ENCODE measurements at regions not wholly inside any gene's neighbourhood (a gene's known extent, or its start where the extent isn't known, plus 50 kb on each side); places are given as distances from the start of the nearest gene placed in this dataset.
"Not testable (repeated sequence)": the region's sequence is repeated elsewhere in the genome, so short reads cannot be mapped to it uniquely, and the experiment has no call there.

DNA sequence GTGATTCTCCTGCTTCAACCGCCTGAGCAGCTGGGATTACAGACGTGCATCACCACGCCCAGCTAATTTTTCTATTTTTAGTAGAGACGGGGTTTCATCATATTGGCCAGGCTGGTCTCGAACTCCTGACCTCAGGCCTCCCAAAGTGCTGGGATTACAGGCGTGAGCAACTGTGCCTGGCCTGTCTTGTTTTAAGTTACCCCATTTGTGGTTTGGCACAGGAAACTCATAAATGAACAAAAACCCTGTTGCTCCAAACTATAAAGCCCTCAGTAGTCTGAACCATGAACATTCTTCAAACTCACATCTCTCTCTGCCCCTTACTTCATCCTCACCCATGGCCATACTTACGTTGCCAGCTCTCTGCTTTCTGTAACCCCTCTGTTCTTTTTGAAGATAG, 61.7 kb downstream of the RHOU start:
- DNase-seq (ENCODE audit: low spot score) = not testable (repeated sequence)

DNA sequence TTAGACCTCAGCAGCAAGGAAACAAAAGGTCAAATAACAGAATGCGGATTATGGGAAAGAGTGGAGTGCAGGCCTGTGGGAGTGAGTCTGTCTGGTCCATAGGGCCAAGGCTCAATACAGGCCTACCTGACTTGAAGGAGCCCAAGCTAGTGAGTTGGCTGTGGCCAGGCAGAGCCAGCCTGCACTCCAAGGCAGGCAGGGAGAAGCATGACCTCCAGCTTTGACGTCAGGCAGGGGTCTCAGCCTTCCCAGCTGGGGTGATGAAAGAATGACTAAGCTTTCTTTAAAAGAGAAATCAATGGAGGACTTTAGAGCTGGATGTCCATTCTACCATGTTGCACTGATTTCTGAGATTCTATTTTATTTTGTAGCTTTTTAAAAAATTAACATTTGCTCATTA, 62.8 kb downstream of the RHOU start:
- no peak for DNase-seq (ENCODE audit: low spot score)

DNA sequence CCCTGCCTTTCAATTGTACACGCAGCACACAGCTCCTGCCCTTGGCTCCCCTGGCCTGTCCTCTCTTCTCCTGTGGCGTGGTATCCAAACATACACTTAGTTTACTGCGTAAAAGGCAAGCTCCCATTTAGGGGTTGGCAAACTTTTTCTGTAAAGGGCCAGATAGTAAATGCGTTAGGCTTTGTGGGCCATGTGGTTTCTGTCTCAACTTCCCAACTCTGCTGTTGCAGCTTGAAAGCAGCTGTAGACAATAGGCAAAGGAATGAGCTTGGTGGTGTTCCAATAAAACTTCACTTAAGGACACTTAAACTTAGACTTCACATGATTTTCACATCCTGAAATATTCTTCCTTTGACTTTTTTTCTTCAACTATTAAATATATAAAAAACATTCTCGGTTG, 63.3 kb downstream of the RHOU start:
- no peak for DNase-seq (ENCODE audit: low spot score)

DNA sequence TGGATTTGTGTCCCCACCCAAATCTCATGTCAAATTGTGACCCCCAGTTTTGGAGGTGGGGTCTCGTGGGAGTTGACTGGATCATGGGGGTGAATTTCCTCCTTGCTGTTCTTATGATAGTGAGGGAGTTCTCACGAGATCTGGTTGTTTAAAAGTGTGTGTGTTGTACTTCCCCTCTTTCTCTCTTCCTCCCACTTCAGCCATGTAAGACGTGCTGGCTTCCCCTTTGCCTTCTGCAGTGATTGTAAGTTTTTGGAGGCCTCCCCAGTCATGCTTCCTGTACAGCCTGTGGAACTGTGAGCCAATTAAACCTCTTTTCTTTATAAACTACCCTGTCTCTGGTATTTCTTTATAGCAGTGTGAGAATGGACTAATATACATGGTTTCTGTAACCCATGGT, 64.6 kb downstream of the RHOU start:
- DNase-seq (ENCODE audit: low spot score) = no peak

DNA sequence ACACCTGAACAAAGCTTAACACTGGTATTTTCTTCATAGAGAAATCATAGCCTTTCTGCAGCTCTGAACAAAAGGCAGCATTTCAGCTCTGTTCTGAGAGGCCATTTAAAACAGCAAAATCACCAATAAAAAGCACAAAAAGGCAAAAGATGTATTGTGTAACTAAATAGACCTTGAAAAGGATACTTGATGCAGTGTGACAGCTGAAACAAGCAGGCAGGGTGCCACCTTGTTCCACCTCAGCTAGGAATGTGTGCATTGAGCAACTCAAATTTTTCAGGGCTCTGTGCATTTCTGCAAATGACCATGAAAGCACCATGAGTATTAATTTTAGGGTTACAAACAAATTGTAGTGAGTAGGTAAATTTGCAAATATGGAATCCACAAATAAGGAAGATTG, 65.8 kb downstream of the RHOU start:
- DNase-seq (ENCODE audit: low spot score) = no peak

DNA sequence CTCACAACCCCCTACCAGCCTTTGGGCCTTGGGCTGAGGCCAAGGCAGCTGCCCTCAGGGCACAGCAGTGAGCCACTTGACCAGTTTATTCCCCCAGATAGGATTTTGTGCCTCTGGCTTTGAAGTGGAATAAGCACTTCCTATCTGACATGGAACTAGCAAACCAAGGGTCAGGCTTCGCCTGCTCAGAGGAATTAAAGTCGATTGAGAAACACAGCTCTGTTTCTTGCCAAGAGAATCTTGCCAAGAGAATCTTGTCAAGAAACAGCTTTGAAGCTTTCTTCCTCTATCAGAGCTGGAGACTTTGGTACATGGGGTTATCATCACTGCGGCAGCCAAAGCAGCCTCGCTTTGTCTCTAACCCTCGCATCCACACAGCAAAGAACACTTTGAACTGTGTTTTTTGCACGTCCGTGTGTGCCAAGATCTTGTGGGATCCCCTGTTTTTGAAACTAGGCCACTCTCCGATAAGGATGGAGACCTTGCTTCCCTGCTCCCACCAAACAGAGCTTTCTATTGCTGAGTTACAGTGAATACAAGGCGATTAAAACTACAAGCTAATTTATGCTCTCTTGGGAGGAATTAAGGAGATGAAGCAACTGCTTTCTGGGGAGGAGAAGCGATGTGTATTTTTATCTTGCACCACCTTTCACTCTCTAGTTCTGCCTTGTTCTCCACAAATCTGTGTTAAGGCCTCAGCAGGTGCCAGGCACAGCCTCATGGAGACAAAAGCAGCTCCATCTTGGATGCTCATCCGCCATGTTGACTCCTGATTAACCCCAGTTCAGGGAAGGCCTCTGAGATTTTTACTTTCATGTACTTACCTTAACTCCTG, 67.3 kb downstream of the RHOU start:
- no peak for DNase-seq (ENCODE audit: low spot score)

DNA sequence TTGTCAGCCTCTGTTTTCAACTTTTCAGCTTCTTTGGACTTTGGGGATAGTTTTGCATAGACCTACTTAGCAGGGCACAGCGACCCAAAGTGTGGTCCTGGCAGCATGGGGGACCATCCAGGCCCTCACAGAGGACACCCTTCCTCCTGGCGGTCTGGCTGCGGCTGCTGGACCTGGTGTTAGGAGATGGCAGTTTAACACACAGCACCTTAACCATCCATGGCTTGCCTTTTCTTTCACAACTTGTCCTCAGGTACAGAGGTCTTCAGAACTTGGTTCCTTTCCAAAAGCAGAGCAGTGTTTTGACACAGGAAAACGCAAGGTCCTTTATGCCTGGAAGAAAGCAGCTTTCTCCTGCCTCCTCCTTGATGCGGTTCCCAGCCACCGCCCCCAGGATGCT, 68.1 kb downstream of the RHOU start:
- no peak for DNase-seq (ENCODE audit: low spot score)

DNA sequence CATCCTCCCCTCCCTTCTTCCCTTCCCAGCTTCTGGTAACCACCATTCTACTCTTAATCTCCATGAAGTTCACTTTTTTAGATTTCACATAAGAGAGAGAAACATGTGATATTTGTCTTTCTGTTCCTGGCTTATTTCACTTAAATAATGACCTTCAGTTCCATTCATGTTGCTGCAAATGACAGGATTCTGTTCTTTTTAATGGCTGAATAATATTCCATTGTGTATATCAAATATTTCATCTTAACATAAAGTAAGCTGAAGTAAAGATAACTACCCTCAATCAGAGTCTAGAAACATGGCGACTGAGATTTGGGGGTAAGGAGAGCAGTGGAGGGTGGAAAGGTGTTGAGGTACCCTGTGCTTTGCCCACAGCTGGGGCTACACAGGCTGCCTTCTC, 68.9 kb downstream of the RHOU start:
- no peak for DNase-seq (ENCODE audit: low spot score)

DNA sequence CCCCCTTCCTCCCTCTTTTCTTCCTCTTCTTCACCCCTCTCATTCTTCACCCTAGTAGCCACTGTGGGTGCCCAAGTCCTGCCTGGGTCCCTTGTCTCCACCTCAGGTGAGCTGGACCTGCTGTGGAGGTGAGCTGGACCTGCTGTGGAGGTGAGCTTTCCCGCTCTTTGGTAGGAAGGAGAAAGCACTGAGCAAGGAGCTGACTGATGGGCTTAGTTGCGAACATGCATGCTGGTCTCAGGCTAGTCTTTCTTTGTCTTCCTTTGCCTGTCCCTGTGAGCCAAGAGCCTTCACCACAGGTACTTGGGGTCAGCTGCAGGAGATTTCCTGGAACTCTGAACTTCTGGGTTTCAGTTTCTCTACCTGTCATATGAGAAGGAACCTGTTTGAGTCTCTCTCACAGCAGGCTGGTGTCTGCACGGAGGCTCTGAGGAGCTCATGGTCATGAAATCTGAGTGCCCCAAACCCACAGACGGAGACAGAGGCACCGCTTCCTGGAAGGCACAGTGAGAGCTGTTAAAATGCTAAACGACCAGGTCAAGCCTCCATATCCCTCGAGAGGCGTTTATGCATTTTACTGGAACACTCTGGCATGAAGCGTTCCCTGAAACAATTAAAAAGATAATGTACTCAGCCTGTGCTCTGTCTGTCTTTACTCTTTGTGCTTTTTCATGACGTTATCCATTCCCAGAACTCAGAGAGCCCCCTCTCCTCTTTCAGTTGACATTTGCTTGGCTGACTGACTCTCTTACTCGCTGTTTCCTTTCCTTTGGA, 69.5 kb downstream of the RHOU start:
- DNase-seq (ENCODE audit: low spot score) = no peak

DNA sequence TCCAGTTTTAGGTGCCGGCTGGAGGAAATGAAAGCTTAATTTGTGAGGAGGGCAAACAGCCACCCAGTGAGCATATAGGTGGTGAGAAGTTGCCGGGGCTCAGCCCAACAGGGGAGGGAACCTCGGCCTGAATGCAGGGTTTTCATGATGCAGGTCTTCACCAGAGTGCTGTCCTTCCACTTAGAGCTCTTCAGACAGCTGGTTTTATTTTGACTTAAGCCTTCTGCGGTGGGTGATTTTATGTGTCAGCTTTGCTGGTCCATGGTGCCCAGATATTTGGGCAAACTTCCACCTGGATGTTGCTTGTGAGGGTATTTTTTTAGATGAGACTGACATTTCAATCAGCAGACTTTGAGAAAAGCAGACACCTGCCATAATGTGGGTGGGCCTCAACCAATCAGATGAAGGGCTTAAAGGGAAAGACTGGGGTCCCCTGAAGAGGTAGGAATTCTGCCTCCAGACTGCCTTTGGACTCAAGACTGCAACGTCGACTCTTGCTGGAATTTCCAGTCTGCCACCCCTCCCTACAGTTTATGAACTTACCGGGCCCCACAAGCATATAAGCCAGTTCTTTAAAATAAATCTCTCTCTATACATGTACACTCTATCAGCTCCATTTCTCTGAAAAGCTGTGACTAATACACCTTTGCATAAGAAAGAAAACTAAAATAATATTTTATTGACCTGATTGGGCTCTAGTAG, 72.8 kb downstream of the RHOU start:
- no peak for DNase-seq (ENCODE audit: low spot score)

DNA sequence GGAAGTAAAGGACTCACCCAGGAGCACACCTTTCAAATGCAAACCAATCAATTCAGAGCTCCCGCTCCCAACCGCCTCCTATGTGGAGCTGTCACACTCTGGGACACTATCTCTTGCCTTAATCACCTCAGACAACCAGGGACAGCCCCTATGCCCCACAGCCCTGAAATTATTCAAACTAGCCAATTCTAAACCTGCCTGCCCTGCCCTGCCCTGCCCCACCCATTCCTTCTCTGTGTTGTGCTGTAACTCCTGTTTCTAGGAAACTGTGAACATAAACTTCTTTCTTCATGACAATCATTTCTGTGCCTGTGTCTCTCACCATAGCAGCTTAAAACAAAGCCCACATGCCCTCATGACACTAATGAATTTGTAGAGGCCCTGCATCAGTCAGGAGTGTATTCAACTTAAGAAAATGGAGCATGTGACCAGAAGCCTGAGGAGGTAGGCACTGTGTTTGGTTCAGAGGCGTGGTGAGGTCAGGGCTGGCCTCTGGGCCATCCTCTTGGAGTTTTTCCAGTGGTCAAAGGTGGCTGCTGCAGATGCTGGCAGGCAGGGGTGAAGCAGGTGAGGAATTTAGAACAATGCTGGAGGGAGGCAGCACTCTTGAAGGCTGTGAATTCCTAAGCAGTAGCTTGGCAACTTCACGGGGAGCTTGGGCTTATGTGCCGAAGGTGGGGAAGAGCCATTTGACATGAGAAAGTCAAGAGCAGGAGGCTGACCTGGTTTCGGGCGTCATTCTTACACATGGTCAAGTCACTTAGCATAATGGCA, 74.5 kb downstream of the RHOU start:
- DNase-seq (ENCODE audit: low spot score) = peak; percentile 92

DNA sequence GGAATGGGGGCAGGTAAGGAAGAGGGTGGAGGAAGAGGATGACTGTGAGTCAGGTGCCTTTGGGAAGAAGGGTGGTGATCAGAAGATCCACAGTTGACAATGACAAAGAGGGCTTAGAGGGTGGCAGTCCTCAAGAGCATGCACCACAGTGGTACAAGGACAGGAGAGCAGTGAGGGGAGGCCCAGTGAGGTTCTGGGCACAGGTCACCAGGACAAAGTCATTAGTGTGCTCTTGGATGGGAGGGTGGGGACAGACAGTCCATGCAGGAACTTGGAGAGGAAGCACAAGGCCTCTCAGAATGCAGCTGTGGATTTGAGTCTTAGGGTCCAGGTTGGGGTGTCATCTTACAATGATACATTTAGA, 75.1 kb downstream of the RHOU start:
- no peak for DNase-seq (ENCODE audit: low spot score)

DNA sequence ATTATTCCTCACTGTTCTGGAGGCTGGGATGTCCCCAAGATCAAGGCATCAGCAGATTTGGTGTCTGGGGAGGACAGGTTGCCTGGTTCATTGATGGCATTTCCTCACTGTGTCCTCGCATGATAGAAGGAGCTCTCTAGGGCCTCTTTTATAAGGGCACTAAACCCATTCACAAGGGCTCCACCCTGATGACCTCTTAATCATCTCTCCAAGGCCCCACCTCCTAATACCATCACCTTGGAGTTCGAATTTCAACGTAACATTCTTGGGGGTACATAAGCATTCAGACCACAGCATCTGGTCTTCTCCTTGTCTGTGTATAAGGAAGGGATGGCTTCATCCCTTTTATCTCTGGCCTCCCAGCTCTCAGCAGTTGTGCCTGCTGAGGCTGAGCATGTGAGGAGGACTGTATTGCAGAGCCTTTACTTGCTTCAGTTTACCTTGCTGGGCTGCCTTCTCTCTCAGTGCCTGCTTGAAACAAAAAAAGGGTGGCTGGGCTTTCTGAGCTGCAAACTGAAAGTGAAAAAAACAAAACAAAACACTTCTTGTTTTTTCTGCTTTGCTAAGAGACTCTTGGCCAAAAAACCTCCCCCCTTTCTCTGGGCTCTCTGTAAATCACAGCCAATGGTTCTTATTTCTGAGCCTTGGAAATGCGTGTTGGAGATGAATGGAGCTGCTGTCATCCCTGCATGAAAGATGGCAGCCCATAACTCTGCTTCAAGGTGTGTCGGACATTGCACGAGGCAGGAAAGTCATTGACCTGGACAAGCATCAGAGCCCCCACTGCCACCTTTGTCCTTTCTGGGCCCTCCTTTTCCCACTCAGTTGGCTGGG, 75.8 kb downstream of the RHOU start:
- DNase-seq (ENCODE audit: low spot score) = peak; percentile 33

DNA sequence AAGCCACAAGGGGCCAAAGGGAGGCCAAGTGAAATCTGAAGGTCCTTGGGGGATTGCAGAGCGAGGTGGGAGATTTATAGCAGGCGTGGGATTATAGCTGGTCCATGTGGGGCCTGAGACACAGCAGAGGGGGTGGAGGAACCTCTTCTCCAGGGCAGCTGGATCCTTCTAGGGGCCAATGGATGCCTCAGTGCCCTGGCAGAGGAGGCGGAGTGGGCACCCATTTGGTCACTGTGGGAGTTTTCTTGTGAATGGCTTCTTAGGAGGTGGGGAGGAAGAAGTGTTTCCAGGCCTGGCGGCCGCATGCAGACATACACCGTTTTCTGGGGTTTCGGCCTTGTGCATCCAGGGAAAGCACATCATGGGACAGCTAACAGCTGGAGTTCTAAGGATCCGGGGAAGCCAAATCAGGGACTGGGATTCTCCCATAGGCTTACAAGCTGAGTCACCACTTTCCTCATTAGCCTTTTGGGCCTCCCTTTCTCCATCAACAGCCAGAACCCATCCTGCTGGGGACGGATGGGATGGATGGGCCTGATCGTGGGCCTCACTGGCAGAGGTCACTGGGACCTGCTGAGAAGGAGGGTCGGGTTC, 76.5 kb downstream of the RHOU start:
- no peak for DNase-seq (ENCODE audit: low spot score)

DNA sequence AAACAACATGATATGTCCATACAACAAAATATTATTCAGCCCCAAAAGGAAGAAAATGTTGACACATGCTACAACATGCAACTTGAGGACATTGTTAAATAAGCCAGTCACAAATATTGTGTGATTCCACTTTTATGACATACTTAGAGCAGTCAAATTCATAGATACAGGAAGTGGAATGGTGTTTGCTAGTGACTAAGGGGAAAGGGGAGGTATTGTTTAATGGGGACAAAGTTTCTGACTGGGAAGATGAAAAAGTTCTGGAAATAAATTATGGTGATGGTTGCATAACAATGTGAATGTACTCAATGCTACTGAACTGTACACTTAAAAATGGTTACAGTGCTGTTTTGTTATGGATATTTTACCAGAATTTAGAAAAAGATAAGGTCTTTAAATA, 77.7 kb downstream of the RHOU start:
- peak; percentile 24 for DNase-seq (ENCODE audit: low spot score)

DNA sequence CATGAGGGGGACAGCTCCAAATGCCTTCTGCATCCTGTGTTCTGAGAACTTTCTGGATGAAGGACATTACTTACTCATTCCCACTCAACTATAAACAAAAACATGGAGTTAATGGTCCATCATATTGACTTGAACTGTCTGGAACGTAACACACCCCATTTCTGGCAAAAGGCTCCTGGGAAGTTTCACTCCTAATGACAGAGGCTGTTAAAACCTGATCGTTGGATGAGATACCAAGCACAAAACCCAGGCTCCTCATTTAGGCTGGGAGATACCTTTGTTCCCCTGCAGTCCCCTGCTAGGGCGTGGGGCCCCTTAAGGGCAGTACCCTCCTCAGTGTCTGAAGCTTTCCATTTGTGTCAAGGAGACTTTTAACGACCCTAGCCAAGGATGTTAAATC, 78.9 kb downstream of the RHOU start:
- no peak for DNase-seq (ENCODE audit: low spot score)

DNA sequence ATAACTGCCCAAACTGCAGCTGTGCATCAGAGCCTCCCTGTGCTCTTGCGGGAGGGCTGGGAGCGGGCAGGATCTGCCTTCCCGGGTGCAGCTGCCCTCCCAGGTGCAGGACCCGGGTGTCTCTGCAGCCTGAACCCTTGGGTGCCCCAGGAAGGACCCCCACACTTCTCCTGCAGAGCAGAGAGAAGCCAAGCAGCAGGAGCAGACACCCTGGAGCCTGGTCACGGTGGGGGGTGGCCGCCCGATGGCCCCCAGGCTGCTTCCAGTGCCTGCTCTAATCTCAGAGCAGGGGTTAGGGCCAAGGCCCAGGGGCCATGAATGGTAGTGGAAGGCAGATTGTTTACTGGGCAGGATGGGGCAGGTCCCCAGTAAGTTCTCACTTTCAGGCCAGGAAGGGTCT, 83.0 kb downstream of the RHOU start:
- no peak for DNase-seq (ENCODE audit: low spot score)

DNA sequence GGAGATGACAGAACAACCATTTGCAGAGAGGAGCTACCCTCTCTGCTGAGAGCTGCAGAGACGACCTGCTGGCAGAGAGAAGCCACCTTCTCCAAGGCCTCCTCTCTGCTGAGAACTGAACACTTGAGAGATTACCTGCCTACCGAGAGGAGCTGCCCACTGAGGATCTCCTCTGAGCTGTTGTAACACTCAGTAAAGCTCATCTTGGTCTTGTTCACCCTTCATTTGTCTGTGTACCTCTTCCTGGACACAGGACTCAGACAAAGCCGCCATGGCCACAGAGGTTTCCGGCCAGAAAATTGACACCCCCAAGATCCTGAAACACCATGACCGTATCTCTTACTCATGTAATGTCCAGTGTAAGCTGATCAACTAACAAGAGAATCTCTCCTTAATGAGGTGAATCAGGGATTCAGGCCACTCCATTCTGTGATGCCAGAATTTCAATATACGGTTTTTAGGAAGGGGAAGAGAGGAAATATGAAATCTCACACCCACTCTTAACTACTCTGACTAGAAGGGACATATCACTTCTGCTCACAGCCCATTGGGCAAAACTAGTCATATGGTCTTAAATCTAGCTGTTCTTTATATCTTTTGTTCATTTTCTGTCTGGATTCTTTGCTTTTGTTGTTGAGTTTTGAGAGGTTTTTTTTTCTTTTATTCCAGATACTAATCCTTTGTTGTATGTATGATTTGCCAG, 83.8 kb downstream of the RHOU start:
- DNase-seq (ENCODE audit: low spot score) = no peak

DNA sequence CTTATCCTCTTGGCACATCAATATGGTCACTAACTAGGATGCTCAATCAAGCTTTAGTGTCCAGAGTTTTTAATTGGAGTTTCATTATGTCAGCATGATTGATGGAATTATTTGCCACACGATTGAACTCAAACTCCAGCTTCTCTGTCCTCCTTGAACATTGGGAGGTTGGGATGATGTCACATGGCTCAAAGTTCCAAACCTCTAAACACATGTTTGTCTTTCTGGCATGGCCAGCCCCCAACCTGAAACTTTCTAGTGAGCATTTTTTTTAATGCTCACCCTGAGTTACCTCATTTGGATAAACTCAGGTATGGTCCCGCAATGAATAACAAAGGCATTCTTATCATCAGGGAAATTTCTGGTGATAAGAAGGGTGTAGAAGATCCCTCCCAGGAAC, 86.0 kb downstream of the RHOU start:
- no peak for DNase-seq (ENCODE audit: low spot score)

DNA sequence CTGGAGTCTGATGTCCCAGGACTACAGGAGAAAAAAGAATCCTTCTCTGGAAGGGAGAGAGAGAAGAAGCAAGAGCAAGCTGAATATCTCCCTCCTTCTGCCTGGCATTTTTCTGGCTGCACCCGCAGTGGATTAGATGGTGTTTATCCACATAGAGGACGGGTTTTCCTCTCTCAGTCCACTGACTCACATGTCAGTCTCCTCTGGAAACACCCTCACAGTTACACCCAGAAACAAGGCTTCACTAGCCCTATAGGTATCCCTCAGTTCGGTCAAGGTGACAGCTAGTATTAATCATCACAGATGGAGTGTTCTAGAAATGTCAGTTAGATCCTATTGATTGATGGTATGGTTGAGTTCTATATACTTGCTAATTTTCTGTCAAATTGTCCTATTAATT, 87.9 kb downstream of the RHOU start:
- DNase-seq (ENCODE audit: low spot score) = peak; percentile 19

Data from HT-29 (cell line).